Kidney (tissue), 13 donors: ENCODE measurements at regions not wholly inside any gene's neighbourhood (a gene's known extent, or its start where the extent isn't known, plus 50 kb on each side); places are given as distances from the start of the nearest gene placed in this dataset.

Experiments
- DNase-seq, 5 donors: peaks; one replicate each; pipeline ENCODE4 v3.0.0-alpha.2; 2013 to 2020
- FAIRE-seq: peaks from 2 replicates; lab custom pipeline; 2012; peaks lifted over from hg19 to GRCh38; lab: Jason Lieb, UNC
- H3K27ac ChIP-seq, 2 donors: one replicate each; pipeline ENCODE4 v1.7.0; 2013; ENCODE audit warnings: low read depth in 2 of 2, low read length in 2 of 2, inconsistent platforms in 1 of 2
- H3K27me3 ChIP-seq: one replicate; pipeline ENCODE4 v1.7.1; 2013; ENCODE audit warnings: low read length, inconsistent platforms; ENCODE audit not compliant: control insufficient read depth, insufficient read depth
- H3K36me3 ChIP-seq, 3 donors: one replicate each; pipeline versions ENCODE4 v1.7.0 to v1.7.1; 2013; ENCODE audit warnings: low read length in 3 of 3, control low read depth in 1 of 3, inconsistent platforms in 1 of 3; ENCODE audit not compliant: insufficient read depth in 3 of 3, control insufficient read depth in 2 of 3
- H3K4me1 ChIP-seq, 3 donors: one replicate each; pipeline versions ENCODE4 v1.7.0 to v1.7.1; 2013; ENCODE audit warnings: low read length in 3 of 3, inconsistent platforms in 1 of 3, low read depth in 1 of 3; ENCODE audit not compliant: control insufficient read depth in 2 of 3, insufficient read depth in 2 of 3
- H3K4me3 ChIP-seq, 3 donors: one replicate each; pipeline versions ENCODE4 v1.7.0 to v1.8.1; 2013; ENCODE audit warnings: low read length in 3 of 3, control low read depth in 1 of 3, inconsistent platforms in 1 of 3
- H3K9ac ChIP-seq, 3 donors: one replicate each; pipeline versions ENCODE4 v1.7.0 to v1.7.1; 2013; ENCODE audit warnings: low read length in 3 of 3, control low read depth in 1 of 3, inconsistent platforms in 1 of 3
- H3K9me3 ChIP-seq, 3 donors: one replicate each; pipeline versions ENCODE4 v1.7.0 to v1.7.1; 2013; ENCODE audit warnings: low read length in 3 of 3, control low read depth in 1 of 3, inconsistent platforms in 1 of 3; ENCODE audit not compliant: control insufficient read depth in 2 of 3, insufficient read depth in 1 of 3
- CTCF ChIP-seq: IDR thresholded peaks from 3 replicates; pipeline ENCODE4 v1.5.1; 2012; ENCODE audit warnings: mild to moderate bottlenecking, moderate library complexity, borderline replicate concordance; ENCODE audit not compliant: insufficient read depth; ENCODE audit errors: extremely low read depth
- intact Hi-C: fragments of 100-400 bp; cut with DNase I; formaldehyde crosslinking; loops from one replicate; pipeline ENCODE4 v1.11.1; 2022
- donor health status: control.
- donor health status: control.
- donor health status: control.
- donor health status: control.
- donor health status: control.
- donor health status: DM: yes; HTN: yes; CAD: no.
- donor health status: Normal renal cell carcinoma (clear cell type).

GRCh38 chr21:20010691-20011200 is 987.5 kb upstream of the NCAM2 start:
- H3K4me3 ChIP-seq, result no peak overlapping the region
- FAIRE-seq (no peak), DNase-seq (no peak)
- H3K9ac ChIP-seq, result no peak overlapping the region
- no peak for TF ChIP-seq CTCF
- H3K27ac ChIP-seq, result no peak overlapping the region
- H3K27me3 ChIP-seq, result no peaks in the 10 kb centered on the region
- no peaks in the 10 kb centered on the region for H3K36me3 ChIP-seq
- intact Hi-C loops, result no loop called here
- no peaks in the 10 kb centered on the region for H3K4me1 ChIP-seq
- H3K9me3 ChIP-seq, result no peaks in the 10 kb centered on the region

- Histone ChIP-seq H3K36me3 (no peaks in the 10 kb centered on the region), H3K9ac (no peak overlapping the region), H3K9me3 (no peaks in the 10 kb centered on the region), H3K4me3 (no peak overlapping the region), H3K27me3 (no peaks in the 10 kb centered on the region), H3K27ac (no peak overlapping the region), H3K4me1 (no peaks in the 10 kb centered on the region)
- intact Hi-C loops, result no loop called here
- no peak for TF ChIP-seq CTCF
- no peak for FAIRE-seq
- no peak for DNase-seq
These were observed 984.4 kb upstream of the NCAM2 start for GRCh38 chr21:20013851-20014250.

- Histone ChIP-seq H3K9ac (no peak overlapping the region), H3K27me3 (no peaks in the 10 kb centered on the region), H3K9me3 (no peaks in the 10 kb centered on the region), H3K27ac (no peak overlapping the region), H3K4me1 (no peaks in the 10 kb centered on the region), H3K4me3 (no peak overlapping the region), H3K36me3 (no peaks in the 10 kb centered on the region)
- no peak for TF ChIP-seq CTCF
- DNase-seq, result no peak
- intact Hi-C loops, result no loop called here
- FAIRE-seq, result no peak
These were observed 981.7 kb upstream of the NCAM2 start for GRCh38 chr21:20016435-20017005.

- Histone ChIP-seq H3K27me3 (no peaks in the 10 kb centered on the region), H3K36me3 (no peaks in the 10 kb centered on the region), H3K4me1 (no peaks in the 10 kb centered on the region), H3K9me3 (no peaks in the 10 kb centered on the region), H3K9ac (no peak overlapping the region), H3K4me3 (no peak overlapping the region), H3K27ac (no peak overlapping the region)
- TF ChIP-seq CTCF, result no peak
- intact Hi-C loops, result no loop called here
- peak in 1 of 5 donors; percentile 1 for DNase-seq
- no peak for FAIRE-seq
These were observed 978.2 kb upstream of the NCAM2 start for GRCh38 chr21:20020026-20020425.
